HG02840 (cell line): ENCODE measurements at regions not wholly inside any gene's neighbourhood (a gene's known extent, or its start where the extent isn't known, plus 50 kb on each side); places are given as distances from the start of the nearest gene placed in this dataset.

ENCODE experiments used
- ATAC-seq: cut with Tn5 transposase; IDR thresholded peaks from one replicate; pipeline ENCODE4 v1.9.1; 2021; ENCODE audit warnings: mild to moderate bottlenecking, moderate library complexity, moderate number of reproducible peaks; ENCODE audit not compliant: unreplicated experiment, low FRiP score

DNA sequence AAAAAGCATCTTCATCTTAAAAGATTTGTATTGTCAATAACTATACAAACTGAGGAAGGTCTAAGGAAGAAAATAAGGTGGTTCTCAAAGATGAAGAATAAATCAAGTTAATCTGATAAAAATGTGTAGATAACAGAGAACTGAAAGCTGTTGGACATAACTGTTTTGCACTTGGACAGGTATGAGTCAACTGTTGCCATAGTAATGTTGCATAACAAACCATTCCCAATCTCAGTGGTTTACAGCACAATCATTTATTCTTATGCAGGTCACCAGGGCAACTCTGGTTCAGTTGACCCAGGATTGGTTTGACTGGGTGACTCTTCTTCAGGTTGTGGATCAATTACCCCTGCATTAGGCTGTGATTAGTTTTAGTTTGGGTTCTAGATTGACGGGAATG lies 2197.7 kb downstream of the ARAP2 start:
- no peak for ATAC-seq

DNA sequence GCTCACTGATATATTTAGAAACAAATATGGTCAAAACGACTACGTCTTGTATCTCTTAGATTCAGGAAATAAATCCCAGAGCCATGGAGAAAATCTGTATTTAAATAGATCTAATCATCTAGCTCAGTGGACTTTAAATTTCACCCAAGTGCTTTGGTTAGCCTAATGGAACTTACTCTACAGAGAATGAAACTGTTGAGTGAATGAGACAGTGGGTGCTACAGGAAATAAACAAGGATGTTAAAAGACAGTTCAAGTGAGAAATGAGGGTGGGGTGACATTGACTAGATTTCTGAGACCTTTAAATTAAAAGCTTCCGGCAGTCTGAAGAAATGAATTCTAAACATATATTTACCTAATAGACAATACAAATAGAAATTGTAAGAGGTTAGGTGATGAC lies 2197.0 kb downstream of the ARAP2 start:
- no peak for ATAC-seq

DNA sequence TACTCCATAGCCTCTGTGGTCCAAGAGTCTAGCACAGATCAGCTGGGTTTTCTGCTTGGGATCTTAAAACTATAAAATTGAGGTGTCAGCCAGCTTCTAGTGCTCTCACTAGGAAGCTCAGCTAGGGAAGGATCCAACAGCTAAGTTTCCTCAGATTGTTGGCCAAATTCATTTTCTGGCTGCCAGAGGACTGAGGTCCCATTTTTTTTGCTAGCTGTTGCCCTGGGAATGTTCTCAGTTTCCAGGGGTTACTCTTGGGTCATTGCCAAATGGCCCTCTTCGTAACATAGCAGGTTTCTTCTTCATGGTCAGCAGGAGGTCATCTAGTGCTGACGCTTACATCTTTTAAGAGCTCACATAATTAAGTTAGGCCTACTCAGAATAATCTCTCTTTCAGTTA lies 2178.2 kb downstream of the ARAP2 start:
- ATAC-seq: no peak

DNA sequence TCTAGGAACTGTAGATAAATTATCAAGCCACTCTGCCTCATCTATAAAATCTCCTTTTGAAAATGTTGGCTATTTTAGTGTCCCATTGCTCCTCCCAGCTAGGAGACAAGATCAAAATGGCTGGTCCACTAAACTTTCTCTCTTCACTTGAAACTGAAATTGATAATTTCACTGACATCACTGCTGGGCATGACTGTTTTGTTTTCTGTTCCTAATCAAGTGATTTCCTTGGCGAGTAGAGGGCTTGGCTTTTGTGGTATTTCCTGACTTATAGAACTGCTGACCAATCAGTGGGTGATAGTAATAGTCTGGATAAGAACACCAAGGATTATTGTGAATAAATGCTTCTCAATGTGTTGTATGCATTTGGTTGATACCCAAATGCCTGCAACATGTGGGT lies 2152.9 kb downstream of the ARAP2 start:
- ATAC-seq: no peak

DNA sequence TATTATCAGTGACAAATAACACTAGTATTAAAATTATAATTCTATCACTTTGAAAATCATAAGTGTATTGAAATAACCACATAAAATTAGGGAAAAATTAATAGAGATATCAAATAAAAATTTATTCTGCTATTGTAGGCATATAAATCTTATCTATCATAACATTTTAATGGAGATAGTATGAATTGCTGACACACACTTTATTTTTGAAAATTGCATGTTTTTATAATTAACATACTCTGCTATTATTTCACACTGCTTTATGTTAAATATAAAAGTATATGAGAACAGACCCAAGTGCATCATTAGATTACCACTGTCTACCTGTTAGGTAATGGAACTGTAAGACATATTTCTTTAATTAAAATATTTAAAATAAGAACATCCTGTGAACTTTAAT lies 2150.2 kb downstream of the ARAP2 start:
- ATAC-seq: no peak

DNA sequence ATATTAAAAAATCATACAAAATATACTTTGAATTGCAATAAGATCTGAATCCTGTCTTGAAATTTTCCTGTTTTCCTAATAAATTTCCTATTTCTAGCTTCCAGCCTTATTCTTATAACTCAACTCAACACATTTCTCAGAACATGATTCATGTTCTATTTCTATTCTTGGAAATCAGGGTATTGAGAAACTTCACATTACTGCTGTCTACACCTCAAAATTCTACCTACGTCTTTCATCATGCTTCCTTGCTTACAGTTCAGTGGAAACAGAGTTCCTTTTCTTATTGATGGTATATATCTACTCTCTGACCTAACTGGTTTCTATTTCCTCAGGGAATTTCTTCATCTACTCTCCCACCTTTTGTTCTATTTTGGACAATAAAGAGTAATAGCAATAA lies 2139.0 kb downstream of the ARAP2 start:
- no peak for ATAC-seq

DNA sequence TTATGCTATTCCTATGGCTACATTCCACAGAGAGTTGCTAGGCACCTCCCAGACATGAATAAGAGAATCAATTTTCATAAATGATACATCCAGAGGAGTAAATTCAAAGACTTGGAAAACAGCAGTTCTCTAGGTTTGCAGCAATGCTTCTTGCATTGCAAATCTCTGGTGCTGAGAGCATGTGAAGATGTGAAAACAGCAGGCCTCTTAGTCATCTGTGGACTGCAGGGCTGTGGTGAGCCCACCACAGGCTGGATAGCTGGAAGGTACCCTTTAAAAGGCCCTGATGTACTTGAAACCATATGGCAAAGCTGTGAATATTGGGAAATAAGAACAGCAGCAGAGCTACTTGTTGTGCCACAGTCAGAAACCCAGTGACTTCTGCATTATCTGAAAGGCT lies 2135.9 kb downstream of the ARAP2 start:
- no peak for ATAC-seq

DNA sequence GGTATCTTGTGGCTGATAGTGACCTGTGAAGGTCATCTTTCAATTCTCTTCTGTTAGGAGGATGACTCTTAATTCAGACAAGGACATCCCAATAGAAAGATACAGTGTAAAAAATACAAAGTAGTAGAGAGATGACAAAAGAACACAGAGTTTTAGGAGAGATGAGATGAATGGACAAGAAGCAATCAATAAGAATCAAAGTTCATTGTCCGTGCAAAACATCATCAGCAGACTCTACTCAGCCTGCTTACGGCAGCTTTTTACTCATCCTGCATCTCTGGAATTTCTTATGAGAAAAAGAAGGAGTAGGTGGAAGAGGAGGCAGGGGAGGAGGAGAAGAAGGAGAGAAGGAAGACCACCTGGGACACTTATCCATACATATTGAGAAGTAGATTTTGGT lies 2131.7 kb downstream of the ARAP2 start:
- ATAC-seq: no peak

DNA sequence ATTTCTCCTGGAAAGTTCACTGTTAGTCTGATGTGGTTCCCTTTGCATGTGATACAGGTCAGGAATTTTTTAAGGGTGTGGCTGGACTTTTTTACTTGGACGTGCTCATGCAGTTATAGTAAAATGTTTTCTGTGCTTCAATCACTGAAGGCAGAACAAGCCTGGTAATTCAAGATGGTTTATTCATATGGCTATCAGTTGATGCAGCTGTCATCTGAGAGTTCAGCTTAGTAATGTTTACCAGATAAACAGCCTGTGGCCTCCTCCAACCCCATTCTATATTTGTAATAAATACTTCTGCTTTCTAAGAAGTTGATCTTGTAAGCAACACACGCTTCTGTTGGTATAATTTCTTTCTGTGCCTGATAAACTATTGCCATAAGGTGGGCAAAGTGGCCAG lies 2105.9 kb downstream of the ARAP2 start:
- no peak for ATAC-seq

DNA sequence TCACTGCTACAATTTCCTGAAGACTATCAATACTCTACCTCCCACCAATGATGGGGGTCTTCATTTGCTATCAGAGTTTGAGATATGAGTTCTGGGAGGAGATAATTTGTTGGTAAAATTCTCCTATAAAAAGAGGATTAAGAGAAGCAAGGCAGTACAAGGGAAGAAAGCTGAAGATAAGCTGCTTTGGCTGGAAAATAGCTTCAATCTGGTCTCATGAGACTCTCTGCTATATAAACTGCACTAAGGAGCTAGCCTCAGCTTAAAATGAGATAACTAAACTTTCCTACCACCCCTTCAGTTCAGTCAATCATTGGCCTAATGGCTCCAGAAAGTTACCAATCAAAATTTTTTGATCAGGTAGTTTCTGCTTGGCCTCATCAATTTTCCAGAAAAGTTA lies 2105.0 kb downstream of the ARAP2 start:
- ATAC-seq: no peak

DNA sequence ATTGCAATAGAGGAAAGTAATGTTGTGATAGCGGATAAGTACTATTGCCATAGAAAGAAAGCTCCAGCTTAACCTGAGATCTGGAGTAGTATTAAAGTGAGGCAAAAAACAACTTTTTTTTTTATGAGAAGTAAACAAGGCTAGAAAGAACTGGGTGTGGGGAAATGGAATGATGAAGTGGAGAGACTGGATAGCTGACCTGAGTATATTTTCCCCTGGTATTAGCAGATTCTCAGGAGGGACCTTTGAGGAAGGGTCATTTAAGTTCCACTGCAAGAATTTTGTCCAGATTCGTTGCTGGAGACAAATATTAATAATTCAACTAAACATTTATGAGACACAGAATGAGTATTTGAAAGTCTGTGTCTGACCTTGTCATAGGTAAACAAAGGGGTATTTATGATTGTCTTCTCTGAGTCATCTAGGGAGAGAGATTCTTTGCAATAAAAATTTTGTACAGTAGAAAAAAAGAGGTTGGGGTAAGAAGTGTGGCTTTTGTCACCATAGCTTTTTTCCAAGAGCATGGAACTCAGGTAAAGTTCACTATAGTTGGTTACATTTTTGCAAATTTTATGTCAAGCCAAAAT lies 2095.9 kb downstream of the ARAP2 start:
- ATAC-seq: no peak

DNA sequence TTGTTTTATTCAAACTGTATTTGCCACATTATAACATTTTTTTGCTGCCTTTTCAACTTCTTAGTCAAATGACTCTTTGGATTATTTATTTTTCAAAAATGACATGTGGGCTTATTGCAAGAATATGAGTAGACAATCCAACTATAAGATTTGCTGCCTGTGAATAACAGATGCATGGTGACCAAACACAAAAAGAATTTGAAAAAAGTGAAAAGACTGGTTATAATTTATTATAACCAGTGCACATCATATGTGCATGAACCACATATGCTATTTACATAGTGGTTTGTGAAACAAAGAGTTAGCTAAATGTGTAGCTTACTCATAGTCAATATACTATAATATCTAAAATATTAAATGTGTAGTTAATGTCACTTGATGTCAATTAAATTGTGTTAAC lies 2086.8 kb downstream of the ARAP2 start:
- no peak for ATAC-seq

DNA sequence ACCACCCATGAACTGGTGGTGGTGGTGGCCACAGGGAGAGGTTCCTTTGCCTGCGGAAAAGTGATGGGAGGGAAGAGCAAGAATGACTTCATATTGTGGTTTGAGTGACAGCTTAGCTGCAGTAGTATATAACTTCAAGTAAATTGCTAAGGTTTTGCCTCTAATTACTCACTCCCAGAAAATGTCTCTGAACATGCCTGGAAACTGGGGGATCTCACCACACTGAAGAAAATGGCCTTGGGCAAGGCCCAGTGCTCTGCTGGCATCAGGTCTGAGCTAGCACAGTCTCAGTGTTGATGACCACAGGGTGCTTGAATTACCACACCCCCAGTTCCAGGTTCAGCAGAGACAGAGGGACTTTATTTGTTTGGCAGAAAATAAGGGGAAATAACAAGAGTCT lies 2085.4 kb downstream of the ARAP2 start:
- no peak for ATAC-seq

DNA sequence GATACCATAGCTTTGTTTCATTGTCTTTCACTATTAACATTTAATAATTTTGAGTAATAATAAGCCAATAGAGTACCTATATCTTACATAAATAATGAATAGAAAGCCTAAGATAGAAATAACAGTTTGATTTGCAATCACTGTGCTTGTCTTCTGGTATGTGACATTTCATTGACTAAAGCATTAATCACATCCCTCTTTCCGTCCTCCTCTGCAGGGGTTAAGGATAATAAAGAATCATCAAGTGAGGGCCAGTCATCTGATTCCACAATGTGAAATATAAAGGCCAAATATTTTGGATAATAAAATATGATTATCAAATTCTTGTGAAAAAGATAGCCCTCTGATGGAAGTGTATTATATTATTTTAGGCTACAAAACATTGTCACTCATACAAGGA lies 2073.4 kb downstream of the ARAP2 start:
- no peak for ATAC-seq

DNA sequence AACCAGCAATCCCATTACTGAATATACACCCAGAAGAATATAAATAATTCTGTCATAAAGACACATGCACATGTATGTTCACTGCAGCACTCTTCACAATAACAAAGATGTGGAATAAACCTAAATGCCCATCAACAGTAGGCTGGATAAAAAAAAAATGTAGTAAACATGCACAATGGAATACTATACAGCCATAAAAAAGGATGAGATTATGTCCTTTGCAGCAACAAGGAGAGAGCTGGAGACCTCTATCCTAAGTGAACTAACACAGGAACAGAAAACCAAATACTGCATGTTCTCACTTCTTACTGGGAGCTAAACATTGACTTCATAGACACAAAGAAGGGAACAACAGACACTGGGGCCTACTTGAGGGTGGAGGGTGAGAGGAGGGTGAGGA lies 2067.7 kb downstream of the ARAP2 start:
- no peak for ATAC-seq

DNA sequence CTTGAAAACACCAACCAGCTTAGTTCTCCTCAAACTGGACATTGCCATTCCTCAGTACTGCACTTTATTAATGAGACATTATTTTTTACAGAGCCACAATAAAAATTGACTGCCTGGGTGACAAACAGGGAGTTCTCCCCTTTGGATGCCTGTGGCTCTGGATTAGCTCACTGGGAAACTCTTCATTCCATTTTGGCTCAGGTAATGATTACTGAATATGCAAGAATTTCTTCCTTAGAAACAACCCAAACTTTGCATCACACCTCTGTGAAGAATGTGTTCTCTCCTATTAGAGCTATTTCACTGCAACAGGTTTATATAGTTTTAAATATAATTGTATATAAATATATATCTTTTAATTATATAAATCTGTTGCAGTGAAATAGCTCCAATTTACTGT lies 2065.8 kb downstream of the ARAP2 start:
- no peak for ATAC-seq

DNA sequence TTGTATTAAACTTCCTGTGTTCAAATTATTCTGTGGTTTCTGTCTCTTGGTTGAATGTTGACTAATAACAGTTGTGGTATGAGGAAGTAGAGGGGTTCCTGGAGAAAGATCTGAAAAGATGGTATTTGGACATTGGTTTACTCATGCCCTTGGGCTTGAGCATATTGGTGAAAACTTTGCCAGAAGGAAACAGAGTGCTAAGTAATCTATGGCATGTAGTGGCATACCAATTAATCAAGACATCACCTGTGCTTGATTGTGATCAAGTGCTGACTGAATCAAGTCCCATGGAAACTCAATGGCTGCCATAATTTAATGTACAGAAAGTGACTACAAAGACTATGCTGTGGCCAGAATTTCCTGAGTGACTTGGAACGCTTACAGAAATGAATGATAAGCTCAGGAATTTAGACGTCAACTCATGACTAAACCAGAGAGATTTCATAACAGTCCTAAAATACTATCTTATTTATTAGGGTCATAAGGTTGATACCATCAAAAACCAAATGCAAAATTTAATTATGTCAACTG lies 2062.9 kb downstream of the ARAP2 start:
- ATAC-seq: no peak

DNA sequence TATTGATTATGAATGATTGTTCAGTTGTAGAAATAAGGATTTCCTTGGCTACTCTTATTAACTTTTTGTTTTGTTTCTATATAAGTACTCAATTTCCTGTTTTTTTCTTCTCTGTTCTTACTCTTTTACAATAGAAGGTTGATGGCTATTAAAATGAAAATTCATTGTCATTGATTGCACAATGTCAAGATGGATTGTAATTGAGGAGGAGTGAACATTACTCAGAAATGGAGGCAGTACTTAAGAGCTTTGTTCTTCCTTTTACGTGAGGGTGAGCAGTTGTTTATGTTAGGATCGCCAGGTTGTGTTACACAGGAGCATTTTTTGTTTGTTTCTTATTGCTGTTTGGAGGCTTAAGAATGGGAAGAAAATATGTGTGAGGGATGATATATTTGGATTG lies 2062.4 kb downstream of the ARAP2 start:
- no peak for ATAC-seq

DNA sequence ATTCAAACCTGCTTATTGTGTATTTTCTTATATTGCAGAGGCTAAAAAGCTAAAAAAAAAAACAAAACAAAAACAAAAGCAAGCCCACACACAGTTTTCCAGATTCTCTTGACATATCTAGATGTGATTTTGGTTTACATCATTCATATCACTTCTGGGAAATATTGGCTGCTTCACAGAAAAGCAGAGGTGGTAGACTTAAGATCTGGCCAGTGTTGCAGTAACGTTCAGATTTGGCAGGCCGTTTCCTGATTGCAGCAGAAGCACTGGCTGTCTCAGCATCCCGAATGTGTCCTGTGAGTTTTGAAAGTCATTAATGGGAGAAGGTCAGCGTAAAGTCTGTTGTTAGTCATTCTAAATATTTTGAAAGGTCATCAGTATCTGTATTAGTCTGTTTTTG lies 2062.0 kb downstream of the ARAP2 start:
- ATAC-seq: no peak

DNA sequence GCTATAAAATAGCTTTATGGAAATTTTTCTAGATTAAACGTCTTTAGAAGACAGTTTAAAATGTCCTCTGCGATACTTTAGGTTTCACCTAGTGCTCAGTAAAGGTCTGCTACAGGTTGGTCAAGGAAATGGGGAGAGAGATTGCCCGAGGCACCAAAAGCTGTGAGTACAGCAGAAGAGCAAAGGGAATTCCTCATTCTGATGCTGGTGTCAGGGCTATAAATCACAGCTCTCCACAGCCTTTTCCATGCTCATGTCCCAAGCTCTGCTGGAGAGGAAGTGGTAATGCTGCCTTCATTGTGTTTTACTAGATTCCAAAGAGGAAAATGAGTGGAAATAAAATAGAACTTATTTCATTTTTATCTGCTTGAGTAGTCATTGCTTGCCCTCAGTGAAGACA lies 2060.4 kb downstream of the ARAP2 start:
- ATAC-seq: no peak

DNA sequence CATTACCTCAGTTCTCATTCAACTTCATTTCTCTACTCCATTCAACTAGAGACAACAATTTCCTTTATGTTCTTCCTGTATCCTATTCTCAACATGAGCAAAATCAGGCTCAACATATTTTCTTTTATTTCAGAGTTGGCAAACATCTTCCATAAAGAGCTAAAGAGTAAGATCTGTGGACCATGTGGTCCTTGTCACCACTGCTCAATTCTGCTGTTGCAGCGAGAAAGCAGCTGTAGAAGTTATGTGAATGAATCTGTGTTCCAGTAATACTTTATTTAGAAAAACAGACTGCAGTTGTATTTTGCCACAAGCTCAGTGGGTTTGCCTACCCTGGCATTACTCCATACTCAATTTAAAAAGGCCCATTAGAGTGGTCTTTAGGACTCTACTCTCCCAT lies 2057.3 kb downstream of the ARAP2 start:
- ATAC-seq: no peak

DNA sequence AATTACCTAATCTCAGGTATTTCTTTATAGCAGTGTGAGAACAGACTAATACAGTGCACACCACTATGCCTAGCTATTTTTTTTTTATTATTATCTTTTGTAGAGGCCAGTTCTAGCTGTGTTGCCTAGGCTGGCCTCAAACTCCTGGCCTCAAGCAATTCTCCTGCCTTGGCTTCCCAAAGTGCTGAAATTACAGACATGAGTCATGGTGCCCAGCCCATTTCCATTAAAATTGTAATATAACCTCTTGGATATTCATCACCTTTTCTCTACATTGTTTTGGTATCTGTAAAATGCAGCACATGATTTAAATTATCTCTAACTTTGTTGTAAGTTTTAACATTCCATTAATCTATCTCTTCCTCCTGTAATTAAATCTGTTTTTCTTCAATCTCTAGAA lies 2052.9 kb downstream of the ARAP2 start:
- no peak for ATAC-seq
